Neural crest cell (in vitro differentiated cells): ENCODE measurements at regions not wholly inside any gene's neighbourhood (a gene's known extent, or its start where the extent isn't known, plus 50 kb on each side); places are given as distances from the start of the nearest gene placed in this dataset.
A peak's percentile ranks its signal among the peaks of the same experiment; 100 is the strongest.

ENCODE experiments used
- DNase-seq: peaks from one replicate; pipeline ENCODE4 v3.0.0; 2021; ENCODE audit warnings: low read depth, mixed read lengths, low spot score
- H3K27ac Mint-ChIP-seq: one replicate; pipeline ENCODE4 v1.8.0; 2021; ENCODE audit warnings: mild to moderate bottlenecking, mixed read lengths; ENCODE audit not compliant: unreplicated experiment
- H3K27me3 Mint-ChIP-seq: 2 replicates; pipeline ENCODE4 v1.8.0; 2021; ENCODE audit warnings: low read depth, mild to moderate bottlenecking, mixed read lengths
- H3K36me3 Mint-ChIP-seq: 2 replicates; pipeline ENCODE4 v1.8.0; 2021; ENCODE audit warnings: low read depth, mild to moderate bottlenecking, mixed read lengths
- H3K4me1 Mint-ChIP-seq: 2 replicates; pipeline ENCODE4 v1.8.0; 2021; ENCODE audit warnings: mixed read lengths
- H3K4me3 Mint-ChIP-seq: one replicate; pipeline ENCODE4 v1.8.0; 2021; ENCODE audit warnings: mild to moderate bottlenecking, mixed read lengths
- H3K9me3 Mint-ChIP-seq: 2 replicates; pipeline ENCODE4 v1.8.0; 2021; ENCODE audit warnings: mixed read lengths
- TF ChIP-seq, protein P1 (sequence below): fragments of 200-600 bp; sonication (generic); conservative IDR thresholded peaks from 2 replicates; pipeline ENCODE4 v1.5.0; 2021; ENCODE audit warnings: antibody characterized with exemption, mild to moderate bottlenecking

DNA sequence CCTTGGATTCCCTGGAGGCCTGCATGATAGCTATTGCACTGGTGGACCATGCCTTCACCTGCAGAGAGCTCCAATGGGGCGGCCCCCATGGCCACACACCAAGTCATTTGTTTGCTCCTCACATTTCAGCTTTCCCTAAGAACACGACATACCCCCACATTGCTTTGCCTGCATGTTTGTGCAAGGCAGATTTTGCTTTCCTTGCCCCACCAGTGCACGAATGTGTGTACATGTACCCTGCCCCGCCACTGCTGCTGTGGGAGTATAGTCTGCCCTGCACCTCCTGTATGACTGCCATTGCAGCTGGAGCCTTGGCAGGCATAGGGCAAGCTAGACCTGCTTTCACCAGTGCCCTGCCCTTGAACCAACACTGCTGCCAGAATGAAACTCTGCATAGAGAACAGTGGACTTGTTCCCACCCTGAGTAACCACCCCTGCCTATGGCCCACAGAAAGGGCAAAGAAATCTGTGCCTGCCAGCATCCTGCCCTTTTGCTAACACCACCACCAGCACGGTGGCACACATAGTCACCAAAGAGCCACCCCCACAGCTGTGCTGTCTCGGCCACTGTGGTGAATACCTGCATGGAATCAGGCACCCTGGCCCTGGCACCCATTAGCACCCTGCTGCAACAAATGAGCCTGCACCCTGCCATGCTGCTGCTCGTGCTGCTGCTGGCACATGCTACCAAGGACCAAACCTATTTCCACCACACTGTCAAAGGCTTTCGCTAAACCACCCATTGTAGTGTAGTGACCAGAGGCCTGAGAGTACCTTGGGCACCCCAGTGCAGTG lies 661.7 kb upstream of the FAM241A start:
- TF ChIP-seq, protein P1, sequence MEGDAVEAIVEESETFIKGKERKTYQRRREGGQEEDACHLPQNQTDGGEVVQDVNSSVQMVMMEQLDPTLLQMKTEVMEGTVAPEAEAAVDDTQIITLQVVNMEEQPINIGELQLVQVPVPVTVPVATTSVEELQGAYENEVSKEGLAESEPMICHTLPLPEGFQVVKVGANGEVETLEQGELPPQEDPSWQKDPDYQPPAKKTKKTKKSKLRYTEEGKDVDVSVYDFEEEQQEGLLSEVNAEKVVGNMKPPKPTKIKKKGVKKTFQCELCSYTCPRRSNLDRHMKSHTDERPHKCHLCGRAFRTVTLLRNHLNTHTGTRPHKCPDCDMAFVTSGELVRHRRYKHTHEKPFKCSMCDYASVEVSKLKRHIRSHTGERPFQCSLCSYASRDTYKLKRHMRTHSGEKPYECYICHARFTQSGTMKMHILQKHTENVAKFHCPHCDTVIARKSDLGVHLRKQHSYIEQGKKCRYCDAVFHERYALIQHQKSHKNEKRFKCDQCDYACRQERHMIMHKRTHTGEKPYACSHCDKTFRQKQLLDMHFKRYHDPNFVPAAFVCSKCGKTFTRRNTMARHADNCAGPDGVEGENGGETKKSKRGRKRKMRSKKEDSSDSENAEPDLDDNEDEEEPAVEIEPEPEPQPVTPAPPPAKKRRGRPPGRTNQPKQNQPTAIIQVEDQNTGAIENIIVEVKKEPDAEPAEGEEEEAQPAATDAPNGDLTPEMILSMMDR = no peak
- H3K9me3 Mint-ChIP-seq = peaks cover 9% of the 10 kb centered on the region
- no peak overlapping the region for H3K4me3 Mint-ChIP-seq
- no peaks in the 10 kb centered on the region for H3K36me3 Mint-ChIP-seq
- peak overlapping the region; percentile 48 for H3K27ac Mint-ChIP-seq
- H3K27me3 Mint-ChIP-seq = no peaks in the 10 kb centered on the region
- no peak for DNase-seq
- H3K4me1 Mint-ChIP-seq = no peaks in the 10 kb centered on the region

GRCh38 chr4:111492496-111492895 lies 652.8 kb upstream of the FAM241A start:
- Mint-ChIP-seq H3K4me3 (no peak overlapping the region), H3K36me3 (no peaks in the 10 kb centered on the region), H3K27me3 (peaks cover 2% of the 10 kb centered on the region), H3K27ac (no peak overlapping the region), H3K9me3 (peaks cover 4% of the 10 kb centered on the region), H3K4me1 (no peaks in the 10 kb centered on the region)
- TF ChIP-seq, protein P1 = no peak
- no peak for DNase-seq

DNA sequence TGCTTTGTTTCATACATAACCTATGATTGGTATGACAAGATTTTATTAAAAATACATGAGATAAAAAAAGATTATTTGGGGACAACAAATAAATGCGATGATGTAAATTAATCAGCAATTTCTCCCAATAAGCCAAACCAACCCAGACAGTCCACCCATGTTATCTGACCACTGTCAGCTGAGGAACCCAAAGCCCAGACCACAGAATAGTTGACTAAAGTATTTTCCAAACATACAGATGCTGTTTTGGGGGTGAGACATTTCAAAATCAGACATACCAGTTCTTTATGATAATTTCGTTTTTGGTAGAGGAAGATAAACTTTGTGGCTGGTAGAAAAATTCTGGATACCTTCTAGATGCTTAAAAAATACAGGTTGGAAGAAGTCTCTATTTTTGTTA lies 650.8 kb upstream of the FAM241A start:
- H3K4me1 Mint-ChIP-seq = no peaks in the 10 kb centered on the region
- H3K36me3 Mint-ChIP-seq = no peaks in the 10 kb centered on the region
- no peak for DNase-seq
- H3K9me3 Mint-ChIP-seq = no peaks in the 10 kb centered on the region
- H3K27me3 Mint-ChIP-seq = peaks cover 2% of the 10 kb centered on the region
- TF ChIP-seq, protein P1 = no peak
- no peak overlapping the region for H3K27ac Mint-ChIP-seq
- no peak overlapping the region for H3K4me3 Mint-ChIP-seq

GRCh38 chr4:111494971-111495370 lies 650.3 kb upstream of the FAM241A start:
- Mint-ChIP-seq H3K9me3 (no peaks in the 10 kb centered on the region), H3K4me3 (no peak overlapping the region), H3K27me3 (peaks cover 2% of the 10 kb centered on the region), H3K36me3 (no peaks in the 10 kb centered on the region), H3K27ac (no peak overlapping the region), H3K4me1 (no peaks in the 10 kb centered on the region)
- TF ChIP-seq, protein P1 = no peak
- DNase-seq = no peak

DNA sequence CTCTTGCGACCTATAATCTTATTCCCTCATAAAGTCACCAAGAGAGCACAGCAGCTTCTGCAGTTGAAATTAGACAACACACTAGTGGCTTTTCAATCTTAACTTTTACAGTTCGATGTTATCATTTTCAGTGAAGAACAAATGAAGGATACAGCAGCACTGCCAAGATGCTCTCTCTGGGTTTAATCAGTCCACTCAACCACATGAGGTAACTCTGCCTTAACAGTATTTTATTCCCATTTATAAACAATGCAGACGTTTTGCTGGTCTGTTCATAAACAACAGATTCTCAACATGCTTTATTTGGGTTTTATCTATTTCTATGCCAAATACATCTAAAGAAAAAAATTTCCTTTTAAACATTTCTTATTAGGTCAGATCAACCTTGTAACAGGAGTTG lies 646.0 kb upstream of the FAM241A start:
- Mint-ChIP-seq H3K27me3 (no peaks in the 10 kb centered on the region), H3K27ac (no peak overlapping the region), H3K4me3 (no peak overlapping the region), H3K36me3 (no peaks in the 10 kb centered on the region), H3K9me3 (no peaks in the 10 kb centered on the region), H3K4me1 (no peaks in the 10 kb centered on the region)
- DNase-seq = no peak
- TF ChIP-seq, protein P1 = no peak
